Fibroblast of gingiva (primary cell): ENCODE measurements at regions not wholly inside any gene's neighbourhood (a gene's known extent, or its start where the extent isn't known, plus 50 kb on each side); places are given as distances from the start of the nearest gene placed in this dataset.

Experiments used
- DNase-seq: peaks from one replicate; pipeline ENCODE4 v3.0.0-alpha.2; 2011; ENCODE audit warnings: low read depth

GRCh38 chr5:3320317-3320875 lies 275.2 kb upstream of the IRX1 start:
- DNase-seq, result no peak

- no peak for DNase-seq
Observed at GRCh38 chr5:3317051-3317795, 278.4 kb upstream of the IRX1 start.

- no peak for DNase-seq
Observed at GRCh38 chr5:3313569-3313968, 282.1 kb upstream of the IRX1 start.

GRCh38 chr5:3312299-3312698 lies 283.3 kb upstream of the IRX1 start:
- no peak for DNase-seq

- DNase-seq, result no peak
Observed at GRCh38 chr5:3311433-3311832, 284.2 kb upstream of the IRX1 start.

- DNase-seq, result no peak
Observed at GRCh38 chr5:3310541-3311261, 284.9 kb upstream of the IRX1 start.

- DNase-seq, result no peak
Observed at GRCh38 chr5:3309538-3309937, 286.1 kb upstream of the IRX1 start.

- no peak for DNase-seq
Observed at GRCh38 chr5:3307982-3308621, 287.5 kb upstream of the IRX1 start.

- no peak for DNase-seq
Observed at GRCh38 chr5:3305432-3305831, 290.2 kb upstream of the IRX1 start.

- no peak for DNase-seq
Observed at GRCh38 chr5:3304346-3304745, 291.3 kb upstream of the IRX1 start.

- DNase-seq, result no peak
Observed at GRCh38 chr5:3303777-3304176, 291.9 kb upstream of the IRX1 start.

- DNase-seq, result no peak
Observed at GRCh38 chr5:3302228-3302627, 293.4 kb upstream of the IRX1 start.

- no peak for DNase-seq
Observed at GRCh38 chr5:3301306-3301705, 294.3 kb upstream of the IRX1 start.

GRCh38 chr5:3300726-3301125 lies 294.9 kb upstream of the IRX1 start:
- no peak for DNase-seq

- no peak for DNase-seq
Observed at GRCh38 chr5:3299441-3299840, 296.2 kb upstream of the IRX1 start.

GRCh38 chr5:3297853-3298252 lies 297.8 kb upstream of the IRX1 start:
- no peak for DNase-seq

- no peak for DNase-seq
Observed at GRCh38 chr5:3288325-3288724, 307.3 kb upstream of the IRX1 start.

GRCh38 chr5:3287516-3287915 lies 308.1 kb upstream of the IRX1 start:
- no peak for DNase-seq

- DNase-seq, result no peak
Observed at GRCh38 chr5:3285621-3286020, 310.0 kb upstream of the IRX1 start.

GRCh38 chr5:3284506-3284905 lies 311.1 kb upstream of the IRX1 start:
- DNase-seq, result no peak

- DNase-seq, result no peak
Observed at GRCh38 chr5:3282841-3283240, 312.8 kb upstream of the IRX1 start.

- no peak for DNase-seq
Observed at GRCh38 chr5:3281366-3281765, 314.3 kb upstream of the IRX1 start.

- no peak for DNase-seq
Observed at GRCh38 chr5:3278643-3279042, 317.0 kb upstream of the IRX1 start.
